ENCODE measurements at regions not wholly inside any gene's neighbourhood (a gene's known extent, or its start where the extent isn't known, plus 50 kb on each side); places are given as distances from the start of the nearest gene placed in this dataset.

GRCh38 chr4:187479511-187479910 is 516.1 kb upstream of the ZFP42 start (continued):
- TF ChIP-seq NFKBIZ (CRISPR knock-in tag; IDR thresholded peaks at IDR 0.05) (no peak), ZNF274 (CRISPR knock-in tag; IDR thresholded peaks at IDR 0.05) (no peak), IRF9 (CRISPR knock-in tag; IDR thresholded peaks at IDR 0.05; ENCODE audit: borderline replicate concordance) (no peak), ZNF678 (CRISPR knock-in tag; IDR thresholded peaks at IDR 0.05) (no peak)
- TF ChIP-seq, protein P1, sequence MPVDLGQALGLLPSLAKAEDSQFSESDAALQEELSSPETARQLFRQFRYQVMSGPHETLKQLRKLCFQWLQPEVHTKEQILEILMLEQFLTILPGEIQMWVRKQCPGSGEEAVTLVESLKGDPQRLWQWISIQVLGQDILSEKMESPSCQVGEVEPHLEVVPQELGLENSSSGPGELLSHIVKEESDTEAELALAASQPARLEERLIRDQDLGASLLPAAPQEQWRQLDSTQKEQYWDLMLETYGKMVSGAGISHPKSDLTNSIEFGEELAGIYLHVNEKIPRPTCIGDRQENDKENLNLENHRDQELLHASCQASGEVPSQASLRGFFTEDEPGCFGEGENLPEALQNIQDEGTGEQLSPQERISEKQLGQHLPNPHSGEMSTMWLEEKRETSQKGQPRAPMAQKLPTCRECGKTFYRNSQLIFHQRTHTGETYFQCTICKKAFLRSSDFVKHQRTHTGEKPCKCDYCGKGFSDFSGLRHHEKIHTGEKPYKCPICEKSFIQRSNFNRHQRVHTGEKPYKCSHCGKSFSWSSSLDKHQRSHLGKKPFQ (CRISPR knock-in tag; IDR thresholded peaks at IDR 0.05; ENCODE audit: insufficient replicate concordance), result no peak

GRCh38 chr4:187480146-187481145 is 515.1 kb upstream of the ZFP42 start:
- Histone ChIP-seq H3K4me3 (replicated peaks in 1 of 3; ENCODE audit: insufficient read depth in 1 of 3, low read depth in 2 of 3, low read length in 3 of 3) (peak overlapping the region in 1 of 3 experiments; percentile 15; a peak in 1 of 6 replicates), H3K27me3 (ENCODE audit: control insufficient read depth in 1 of 2, insufficient read depth in 2 of 2, low read length in 2 of 2) (no peaks in the 10 kb centered on the region; a peak in 1 of 5 replicates), H3K9ac (ENCODE audit: insufficient read depth, low read depth, low read length) (no peak overlapping the region), H3K4me2 (ENCODE audit: low read depth, low read length) (peak overlapping the region; percentile 49; the same call in 1 of the 2 replicates), H3K4me1 (ENCODE audit: insufficient read depth, low read length) (peaks cover 9% of the 10 kb centered on the region), H3K9me3 (ENCODE audit: low read length) (no peaks in the 10 kb centered on the region), H3K36me3 (replicated peaks in 1 of 2; ENCODE audit: control insufficient read depth in 1 of 2, insufficient read depth in 2 of 2, low read length in 2 of 2) (no peaks in the 10 kb centered on the region), H4K20me1 (ENCODE audit: insufficient read depth, low read length) (no peaks in the 10 kb centered on the region), H2AFZ (ENCODE audit: low read length) (no peak overlapping the region), H3K27ac (ENCODE audit: extremely low read length, insufficient read depth, low read length) (no peak overlapping the region), H3K79me2 (ENCODE audit: insufficient read depth, low read length) (no peaks in the 10 kb centered on the region)
- DNase-seq (ENCODE audit: low spot score) (no peak), FAIRE-seq (no peak), ATAC-seq (peak; percentile 60)
- intact Hi-C loops (cut with micrococcal nuclease; ENCODE audit: unreplicated experiment) (no loop called here), in situ Hi-C loops (cut with HindIII; ENCODE audit: extremely low pct_ligation_motif_present, low pct_unique_long_range_greater_than_20kb) (no loop called here)
- CTCF ChIA-PET (ENCODE audit: low intra/inter-chr PET ratio, low total read pairs), result no interaction called here
- 4% methylated on average over 9 of the region's 9 CpGs for WGBS (ENCODE audit: low lambda C conversion rate)
- BruUV-seq (replicated peaks), result no TSS peak
- POLR2A ChIA-PET, result no interaction called here
- TF ChIP-seq ZFP41 (CRISPR knock-in tag; IDR thresholded peaks at IDR 0.05; ENCODE audit: borderline replicate concordance) (no peak), FOXA3 (CRISPR knock-in tag; IDR thresholded peaks at IDR 0.05) (peak; percentile 68), ATF1 (CRISPR knock-in tag; IDR thresholded peaks at IDR 0.05) (0 out of 2 replicates have a peak, but pooled peaks have one; percentile 16), ETV5 (CRISPR knock-in tag; IDR thresholded peaks at IDR 0.05; ENCODE audit: borderline replicate concordance) (peak; percentile 15; the same call in 1 of the 2 replicates), MAF1 (CRISPR knock-in tag; IDR thresholded peaks at IDR 0.05; ENCODE audit: borderline replicate concordance) (no peak), IKZF4 (CRISPR knock-in tag; IDR thresholded peaks at IDR 0.05; ENCODE audit: borderline replicate concordance, low read depth, not compliant biosample characterization) (no peak), CREB3 (CRISPR knock-in tag; IDR thresholded peaks at IDR 0.05) (no peak), POLR2AphosphoS5 (IDR thresholded peaks at IDR 0.05; ENCODE audit: low read depth, low read length) (no peak), RBAK (CRISPR knock-in tag; IDR thresholded peaks at IDR 0.05) (no peak), NFYC (CRISPR knock-in tag; IDR thresholded peaks at IDR 0.05) (no peak), ESRRA (CRISPR knock-in tag; IDR thresholded peaks at IDR 0.05; ENCODE audit: low read depth) (no peak), ZNF615 (CRISPR knock-in tag; IDR thresholded peaks at IDR 0.05; ENCODE audit: borderline replicate concordance) (no peak)
